Stomach (tissue), 8 donors: ENCODE measurements at regions not wholly inside any gene's neighbourhood (a gene's known extent, or its start where the extent isn't known, plus 50 kb on each side); places are given as distances from the start of the nearest gene placed in this dataset.
A peak's percentile ranks its signal among the peaks of the same experiment; 100 is the strongest.

Experiments used
- DNase-seq, 2 donors: peaks; one replicate each; pipeline versions ENCODE4 v3.0.0 to v3.0.0-alpha.2; 2013 to 2019
- H3K27ac ChIP-seq, 5 donors: fragments of 200-600 bp in 4 of 5; sonication (generic) in 4 of 5; one replicate each; pipeline ENCODE4 v1.5.1; 2013 to 2019; ENCODE audit warnings: mild to moderate bottlenecking in 1 of 5, moderate library complexity in 1 of 5
- H3K27me3 ChIP-seq, 3 donors: fragments of 200-600 bp; sonication (generic); one replicate each; pipeline ENCODE4 v1.5.1; 2017 to 2019; ENCODE audit warnings: mixed run types in 1 of 3
- H3K36me3 ChIP-seq, 4 donors: fragments of 200-600 bp; sonication (generic); 1 replicate in 3 of 4; 2 replicates in 1 of 4; pipeline ENCODE4 v1.5.1; 2016 to 2019
- H3K4me1 ChIP-seq, 4 donors: fragments of 200-600 bp; sonication (generic); one replicate each; pipeline ENCODE4 v1.5.1; 2016 to 2019
- H3K4me3 ChIP-seq, 4 donors: fragments of 200-600 bp; sonication (generic) in 3 of 4; one replicate each; pipeline ENCODE4 v1.5.1; 2016 to 2019; ENCODE audit warnings: mild to moderate bottlenecking in 1 of 4
- H3K9me3 ChIP-seq, 4 donors: fragments of 200-600 bp; sonication (generic); one replicate each; pipeline ENCODE4 v1.5.1; 2016 to 2019
- EP300 ChIP-seq: sonication (generic); formaldehyde crosslinking; IDR thresholded peaks from one replicate; pipeline ENCODE4 v1.6.1; 2017; ENCODE audit warnings: antibody characterized with exemption
- POLR2A ChIP-seq, 4 donors: fragments of 450-650 bp; IDR thresholded peaks; one replicate each; pipeline ENCODE4 v1.6.1; 2016; ENCODE audit warnings: antibody characterized with exemption in 4 of 4, control low read depth in 2 of 4, mild to moderate bottlenecking in 1 of 4, moderate library complexity in 1 of 4
- POLR2AphosphoS5 ChIP-seq, 3 donors: sonication (generic); formaldehyde crosslinking; IDR thresholded peaks; one replicate each; pipeline ENCODE4 v1.6.1; 2016; ENCODE audit warnings: antibody characterized with exemption in 3 of 3
- WGBS, 5 donors: extraction: QIAGEN DNeasy Blood & Tissue Kit in 3 of 5; methylation state at CpG; one replicate each; pipeline versions ENCODE4 v1.1.5 to v1.1.7; 2013 to 2018; 5-methylcytosine and 5-hydroxymethylcytosine counted together
- intact Hi-C: fragments of 100-400 bp; cut with DNase I; formaldehyde crosslinking; loops from one replicate; pipeline ENCODE4 v1.15.1; 2023; ENCODE audit warnings: low total_unique reads
- TF ChIP-seq, protein P1 (sequence below), 7 experiments: fragments of 450-650 bp in 4 of 7; fragments of 200-600 bp in 3 of 7; sonication (generic) in 3 of 7; IDR thresholded peaks; one replicate each; pipeline ENCODE4 v1.5.1; 2016 to 2019; ENCODE audit warnings: antibody characterized with exemption in 7 of 7, control low read depth in 2 of 7, mild to moderate bottlenecking in 1 of 7
- donor health status: healthy with polysubstance abuse.
- donor health status: Bipolar disorder and iron deficiency.
- donor health status: healthy.

DNA sequence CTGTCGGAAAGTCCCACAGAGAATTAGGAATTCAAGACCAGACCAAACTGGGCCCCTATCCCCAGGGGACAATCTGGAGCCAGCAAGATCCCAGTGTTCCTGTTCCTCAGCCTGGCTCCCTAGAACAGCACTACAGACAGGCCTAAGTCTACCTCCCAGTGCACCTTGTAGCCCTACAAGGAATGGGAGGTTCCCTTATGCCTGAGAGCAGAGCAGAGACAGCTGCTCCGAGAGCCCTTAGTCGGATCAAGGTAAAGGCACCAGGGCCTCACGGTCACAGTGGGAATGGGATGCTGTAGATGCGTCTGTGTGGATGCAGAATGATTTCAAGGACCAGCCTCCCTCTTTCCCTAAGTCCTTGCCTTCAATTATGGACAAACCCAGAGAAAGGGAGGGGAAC lies 204.5 kb upstream of the STXBP5 start:
- intact Hi-C loops, result no loop called here
- peaks cover 0 to 9% (median 4%) of the 10 kb centered on the region in 4 donors for H3K4me1 ChIP-seq
- H3K4me3 ChIP-seq, result no peak overlapping the region
- DNase-seq, result no peak
- H3K9me3 ChIP-seq, result no peaks in the 10 kb centered on the region
- no peak overlapping the region for H3K27ac ChIP-seq
- TF ChIP-seq POLR2AphosphoS5 (IDR thresholded peaks at IDR 0.05) (no peak), POLR2A (IDR thresholded peaks at IDR 0.05) (no peak), EP300 (no peak)
- TF ChIP-seq, protein P1, sequence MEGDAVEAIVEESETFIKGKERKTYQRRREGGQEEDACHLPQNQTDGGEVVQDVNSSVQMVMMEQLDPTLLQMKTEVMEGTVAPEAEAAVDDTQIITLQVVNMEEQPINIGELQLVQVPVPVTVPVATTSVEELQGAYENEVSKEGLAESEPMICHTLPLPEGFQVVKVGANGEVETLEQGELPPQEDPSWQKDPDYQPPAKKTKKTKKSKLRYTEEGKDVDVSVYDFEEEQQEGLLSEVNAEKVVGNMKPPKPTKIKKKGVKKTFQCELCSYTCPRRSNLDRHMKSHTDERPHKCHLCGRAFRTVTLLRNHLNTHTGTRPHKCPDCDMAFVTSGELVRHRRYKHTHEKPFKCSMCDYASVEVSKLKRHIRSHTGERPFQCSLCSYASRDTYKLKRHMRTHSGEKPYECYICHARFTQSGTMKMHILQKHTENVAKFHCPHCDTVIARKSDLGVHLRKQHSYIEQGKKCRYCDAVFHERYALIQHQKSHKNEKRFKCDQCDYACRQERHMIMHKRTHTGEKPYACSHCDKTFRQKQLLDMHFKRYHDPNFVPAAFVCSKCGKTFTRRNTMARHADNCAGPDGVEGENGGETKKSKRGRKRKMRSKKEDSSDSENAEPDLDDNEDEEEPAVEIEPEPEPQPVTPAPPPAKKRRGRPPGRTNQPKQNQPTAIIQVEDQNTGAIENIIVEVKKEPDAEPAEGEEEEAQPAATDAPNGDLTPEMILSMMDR (IDR thresholded peaks at IDR 0.05), result no peak
- 86 to 95% (median 91%) methylated on average over 5 of the region's 5 CpGs for WGBS, 5 donors
- no peaks in the 10 kb centered on the region for H3K36me3 ChIP-seq
- no peaks in the 10 kb centered on the region for H3K27me3 ChIP-seq

DNA sequence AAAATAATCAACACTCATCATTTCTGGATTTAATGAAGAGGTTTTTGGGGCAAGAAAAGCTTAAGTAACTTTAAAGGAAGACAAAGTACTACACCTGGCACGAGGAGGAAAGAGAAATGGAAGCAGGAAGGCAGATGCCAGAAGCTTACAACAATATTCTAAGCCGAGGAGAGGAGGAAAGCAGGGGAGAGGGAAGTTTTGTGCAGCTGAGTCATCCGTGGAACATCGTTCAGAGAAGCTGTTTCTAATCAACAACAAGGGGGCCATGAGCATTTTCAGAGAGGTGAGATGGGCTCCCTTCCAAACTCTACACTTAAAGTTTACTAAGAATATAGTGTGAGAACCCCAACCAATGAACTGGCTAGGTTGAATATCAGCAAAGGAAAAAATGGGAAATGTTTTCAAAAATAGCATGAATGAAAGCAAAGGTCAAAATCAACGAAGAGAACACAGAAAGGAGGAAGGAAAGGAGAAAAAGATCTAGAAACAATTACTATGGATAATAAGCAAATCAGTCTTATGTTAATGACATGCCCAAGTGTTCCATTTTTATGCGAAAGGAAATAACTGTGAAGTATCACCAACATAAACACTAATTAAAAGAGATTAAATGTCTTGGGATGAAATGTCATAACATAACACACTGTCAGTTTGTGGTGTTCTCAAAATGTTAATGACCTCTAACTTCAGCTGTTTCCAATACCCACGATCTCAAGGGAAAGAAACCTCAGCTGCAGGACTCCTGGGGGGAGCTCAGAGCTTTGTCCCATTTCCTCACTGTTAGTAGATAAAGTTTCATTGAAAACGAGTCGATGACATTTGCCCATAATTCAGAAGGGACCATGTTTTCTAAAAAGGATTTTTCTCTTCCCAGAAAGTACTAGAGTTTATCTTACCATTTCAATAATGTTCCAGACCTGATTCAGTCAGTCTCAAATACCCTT lies 203.4 kb upstream of the STXBP5 start:
- no peaks in the 10 kb centered on the region for H3K27me3 ChIP-seq
- TF ChIP-seq, protein P1 (IDR thresholded peaks at IDR 0.05), result no peak
- no peak for TF ChIP-seq POLR2AphosphoS5 (IDR thresholded peaks at IDR 0.05)
- TF ChIP-seq EP300, result no peak
- TF ChIP-seq POLR2A (IDR thresholded peaks at IDR 0.05), result no peak
- no peaks in the 10 kb centered on the region for H3K9me3 ChIP-seq
- WGBS, 5 donors, result 31 to 40% (median 39%) methylated on average over 9 of the region's 9 CpGs
- H3K36me3 ChIP-seq, result no peaks in the 10 kb centered on the region
- intact Hi-C loops, result no loop called here
- H3K27ac ChIP-seq, result no peak overlapping the region
- no peak overlapping the region for H3K4me3 ChIP-seq
- DNase-seq, result peak in 1 of 2 donors; percentile 3
- H3K4me1 ChIP-seq, result peaks cover 0 to 9% (median 4%) of the 10 kb centered on the region in 4 donors

DNA sequence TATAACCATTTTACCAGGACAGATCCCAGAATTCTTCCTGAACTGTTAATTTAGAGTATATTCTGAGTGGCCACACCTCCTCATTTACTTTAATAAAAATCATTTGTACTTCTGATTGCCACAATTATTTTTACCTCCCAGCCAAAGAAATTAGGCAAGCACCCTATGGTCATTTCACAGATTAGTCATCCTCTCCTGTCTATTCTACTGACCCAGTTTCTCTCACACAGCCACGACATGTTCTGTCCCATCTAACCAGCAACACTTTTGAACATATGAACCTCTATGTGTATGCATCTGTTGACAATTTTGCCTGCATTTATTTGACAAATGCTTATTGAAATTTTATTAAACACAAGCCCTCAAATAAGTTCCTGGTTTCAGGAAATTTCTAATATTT lies 202.6 kb upstream of the STXBP5 start:
- no peak overlapping the region for H3K27ac ChIP-seq
- WGBS, 5 donors, result 65 to 87% (median 78%) methylated on average over 1 of the region's 1 CpG
- no peaks in the 10 kb centered on the region for H3K36me3 ChIP-seq
- TF ChIP-seq POLR2AphosphoS5 (IDR thresholded peaks at IDR 0.05) (no peak), POLR2A (IDR thresholded peaks at IDR 0.05) (no peak), EP300 (no peak)
- TF ChIP-seq, protein P1 (IDR thresholded peaks at IDR 0.05), result no peak
- H3K4me3 ChIP-seq, result no peak overlapping the region
- no peaks in the 10 kb centered on the region for H3K27me3 ChIP-seq
- H3K4me1 ChIP-seq, result peaks cover 0 to 9% (median 4%) of the 10 kb centered on the region in 4 donors
- no peaks in the 10 kb centered on the region for H3K9me3 ChIP-seq
- intact Hi-C loops, result no loop called here
- DNase-seq, result no peak

DNA sequence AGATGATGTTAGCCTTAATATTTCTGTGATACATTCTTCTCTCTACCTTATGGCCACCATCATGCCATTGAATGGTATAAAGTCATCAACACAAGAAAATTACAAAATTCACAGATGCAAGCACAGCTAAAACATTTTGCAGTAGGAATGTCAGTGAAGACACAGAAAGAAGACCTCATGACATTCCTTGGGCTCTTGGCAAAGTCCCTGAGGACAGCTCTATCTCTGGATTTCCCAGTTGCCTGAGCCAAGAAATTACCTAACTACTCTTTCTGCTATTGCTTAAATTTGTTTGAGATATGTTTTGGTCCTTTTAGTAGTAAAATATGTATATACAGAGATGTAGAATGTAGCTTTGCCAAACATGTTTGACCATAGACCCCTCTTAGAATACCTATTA lies 201.0 kb upstream of the STXBP5 start:
- no peak overlapping the region for H3K27ac ChIP-seq
- intact Hi-C loops, result no loop called here
- TF ChIP-seq EP300, result no peak
- no peak for TF ChIP-seq POLR2A (IDR thresholded peaks at IDR 0.05)
- no peak for TF ChIP-seq POLR2AphosphoS5 (IDR thresholded peaks at IDR 0.05)
- TF ChIP-seq, protein P1 (IDR thresholded peaks at IDR 0.05), result no peak
- no peaks in the 10 kb centered on the region for H3K36me3 ChIP-seq
- no peak overlapping the region for H3K4me3 ChIP-seq
- H3K4me1 ChIP-seq, result peaks cover 0 to 9% (median 4%) of the 10 kb centered on the region in 4 donors
- no peaks in the 10 kb centered on the region for H3K9me3 ChIP-seq
- DNase-seq, result no peak
- no peaks in the 10 kb centered on the region for H3K27me3 ChIP-seq
